HEK293 (cell line): ENCODE measurements at regions not wholly inside any gene's neighbourhood (a gene's known extent, or its start where the extent isn't known, plus 50 kb on each side); places are given as distances from the start of the nearest gene placed in this dataset.

Source experiments
- BCL11A ChIP-seq: fragments of 450-650 bp; formaldehyde crosslinking; IDR thresholded peaks from 2 replicates; pipeline ENCODE4 v1.5.1; 2016; ENCODE audit warnings: low read depth, missing biosample characterization, missing genetic modification characterization
- CTCF ChIP-seq: fragments of 450-650 bp; formaldehyde crosslinking; IDR thresholded peaks from 2 replicates; pipeline ENCODE4 v1.5.1; 2016; ENCODE audit warnings: missing biosample characterization, missing genetic modification characterization
- KLF1 ChIP-seq: fragments of 450-650 bp; formaldehyde crosslinking; IDR thresholded peaks from 2 replicates; pipeline ENCODE4 v1.5.1; 2016; ENCODE audit warnings: missing biosample characterization, missing genetic modification characterization
- PRDM10 ChIP-seq: fragments of 450-650 bp; formaldehyde crosslinking; IDR thresholded peaks from 2 replicates; pipeline ENCODE4 v1.5.1; 2016; ENCODE audit warnings: missing biosample characterization, missing genetic modification characterization
- SCRT1 ChIP-seq: fragments of 450-650 bp; formaldehyde crosslinking; IDR thresholded peaks from 2 replicates; pipeline ENCODE4 v1.5.1; 2016; ENCODE audit warnings: missing biosample characterization, missing genetic modification characterization, borderline replicate concordance
- TRIM28 ChIP-seq: IDR thresholded peaks from 2 replicates; pipeline ENCODE4 v1.6.1; 2011; ENCODE audit warnings: low read length, control low read depth, borderline replicate concordance
- ZNF24 ChIP-seq: fragments of 450-650 bp; formaldehyde crosslinking; IDR thresholded peaks from 2 replicates; pipeline ENCODE4 v1.5.1; 2016; ENCODE audit warnings: missing biosample characterization, missing genetic modification characterization
- ZNF292 ChIP-seq: fragments of 450-650 bp; formaldehyde crosslinking; IDR thresholded peaks from 2 replicates; pipeline ENCODE4 v1.5.1; 2016; ENCODE audit warnings: low read depth, missing biosample characterization, missing genetic modification characterization, borderline replicate concordance
- ZNF48 ChIP-seq: fragments of 450-650 bp; formaldehyde crosslinking; IDR thresholded peaks from 2 replicates; pipeline ENCODE4 v1.5.1; 2016; ENCODE audit warnings: missing biosample characterization, missing genetic modification characterization
- ZNF521 ChIP-seq: fragments of 450-650 bp; formaldehyde crosslinking; IDR thresholded peaks from 2 replicates; pipeline ENCODE4 v1.5.1; 2017; ENCODE audit warnings: missing biosample characterization, mild to moderate bottlenecking, missing genetic modification characterization
- ZNF580 ChIP-seq: fragments of 450-650 bp; formaldehyde crosslinking; IDR thresholded peaks from 2 replicates; pipeline ENCODE4 v1.5.1; 2016; ENCODE audit warnings: missing biosample characterization, missing genetic modification characterization
- ZNF670 ChIP-seq: fragments of 450-650 bp; formaldehyde crosslinking; IDR thresholded peaks from 2 replicates; pipeline ENCODE4 v1.5.1; 2016; ENCODE audit warnings: missing biosample characterization, missing genetic modification characterization, low read depth
- ZNF768 ChIP-seq: fragments of 450-650 bp; formaldehyde crosslinking; IDR thresholded peaks from 2 replicates; pipeline ENCODE4 v1.5.1; 2018; ENCODE audit warnings: missing biosample characterization, mild to moderate bottlenecking, missing genetic modification characterization
- ZSCAN16 ChIP-seq: fragments of 450-650 bp; formaldehyde crosslinking; IDR thresholded peaks from 2 replicates; pipeline ENCODE4 v1.5.1; 2016; ENCODE audit warnings: missing biosample characterization, missing genetic modification characterization

GRCh38 chr6:86775893-86776292 is 161.4 kb upstream of the HTR1E start:
- TF ChIP-seq CTCF (no peak), ZNF521 (tag by site-specific recombination) (no peak), ZNF768 (no peak), KLF1 (no peak), ZNF24 (tag by site-specific recombination) (no peak), ZNF48 (no peak), ZNF580 (tag by site-specific recombination) (no peak), ZSCAN16 (tag by site-specific recombination) (no peak), PRDM10 (tag by site-specific recombination) (no peak), ZNF292 (tag by site-specific recombination) (no peak), BCL11A (no peak), TRIM28 (no peak), ZNF670 (tag by site-specific recombination) (no peak), SCRT1 (no peak)
